Mucosa of rectum (tissue), 2 donors: ENCODE measurements at regions not wholly inside any gene's neighbourhood (a gene's known extent, or its start where the extent isn't known, plus 50 kb on each side); places are given as distances from the start of the nearest gene placed in this dataset.

Experiments
- H3K27ac ChIP-seq, 2 donors: one replicate each; pipeline ENCODE4 v1.7.0; 2013; ENCODE audit warnings: inconsistent platforms in 2 of 2, low read depth in 2 of 2, low read length in 2 of 2
- H3K27me3 ChIP-seq, 2 donors: one replicate each; pipeline ENCODE4 v1.7.0; 2013; ENCODE audit warnings: low read length in 2 of 2; ENCODE audit not compliant: control insufficient read depth in 2 of 2, insufficient read depth in 2 of 2
- H3K36me3 ChIP-seq, 2 donors: one replicate each; pipeline ENCODE4 v1.7.0; 2013; ENCODE audit warnings: low read length in 2 of 2; ENCODE audit not compliant: control insufficient read depth in 2 of 2, insufficient read depth in 2 of 2
- H3K4me1 ChIP-seq, 2 donors: one replicate each; pipeline ENCODE4 v1.7.0; 2013; ENCODE audit warnings: low read length in 2 of 2, mild to moderate bottlenecking in 1 of 2; ENCODE audit not compliant: control insufficient read depth in 2 of 2, insufficient read depth in 2 of 2
- H3K4me3 ChIP-seq, 2 donors: one replicate each; pipeline ENCODE4 v1.7.0; 2013; ENCODE audit warnings: low read length in 2 of 2
- H3K9ac ChIP-seq, 2 donors: one replicate each; pipeline ENCODE4 v1.7.0; 2013; ENCODE audit warnings: low read length in 2 of 2, low read depth in 1 of 2, mild to moderate bottlenecking in 1 of 2
- H3K9me3 ChIP-seq, 2 donors: one replicate each; pipeline ENCODE4 v1.7.0; 2013; ENCODE audit warnings: low read length in 2 of 2; ENCODE audit not compliant: control insufficient read depth in 2 of 2
- donor health status: healthy.
- donor health status: Normal muscosa, but diverticular disease.

DNA sequence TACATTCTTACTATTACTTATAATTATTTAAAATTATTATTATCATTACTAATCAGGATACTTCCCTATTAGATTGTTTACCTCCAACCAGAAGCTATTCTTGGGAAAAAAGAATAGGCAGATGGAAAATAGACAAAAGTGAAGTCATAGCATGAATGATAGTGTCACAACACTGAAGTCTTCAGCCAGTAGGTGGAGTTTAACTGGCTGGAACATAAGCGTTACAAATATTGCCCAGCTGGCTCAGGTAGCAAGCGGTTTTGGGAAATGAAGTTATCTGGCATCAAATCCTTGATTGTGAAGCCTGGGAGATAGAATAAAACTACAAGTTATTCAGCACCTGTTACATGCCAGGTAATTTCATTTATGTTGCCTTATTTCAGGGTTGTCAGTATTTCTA, 762.9 kb downstream of the C12orf50 start:
- Histone ChIP-seq H3K9ac (no peak overlapping the region), H3K4me3 (no peak overlapping the region), H3K27me3 (no peaks in the 10 kb centered on the region), H3K4me1 (no peaks in the 10 kb centered on the region), H3K9me3 (no peaks in the 10 kb centered on the region), H3K36me3 (no peaks in the 10 kb centered on the region), H3K27ac (no peak overlapping the region)

DNA sequence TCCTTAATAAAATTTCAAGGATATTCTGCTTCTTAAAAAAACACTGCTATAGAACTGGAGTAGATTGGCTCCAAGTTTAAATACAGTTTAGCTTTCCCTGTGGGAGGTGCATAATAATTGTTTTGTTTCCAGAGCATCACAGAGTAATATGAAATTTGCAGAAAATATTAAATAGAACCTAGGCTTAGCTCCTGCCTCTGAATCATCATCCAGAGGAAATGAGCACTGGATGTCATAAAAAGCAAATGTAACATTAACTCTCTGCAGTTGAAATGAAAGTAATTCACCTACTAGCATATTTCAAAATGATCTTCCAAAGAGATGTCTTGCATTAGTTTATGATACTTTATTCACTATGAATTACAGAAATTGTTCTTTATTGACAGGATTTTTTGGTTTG, 769.8 kb downstream of the C12orf50 start:
- H3K27me3 ChIP-seq = no peaks in the 10 kb centered on the region
- H3K9ac ChIP-seq = no peak overlapping the region
- H3K4me1 ChIP-seq = no peaks in the 10 kb centered on the region
- no peaks in the 10 kb centered on the region for H3K9me3 ChIP-seq
- H3K4me3 ChIP-seq = no peak overlapping the region
- H3K27ac ChIP-seq = no peak overlapping the region
- no peaks in the 10 kb centered on the region for H3K36me3 ChIP-seq

DNA sequence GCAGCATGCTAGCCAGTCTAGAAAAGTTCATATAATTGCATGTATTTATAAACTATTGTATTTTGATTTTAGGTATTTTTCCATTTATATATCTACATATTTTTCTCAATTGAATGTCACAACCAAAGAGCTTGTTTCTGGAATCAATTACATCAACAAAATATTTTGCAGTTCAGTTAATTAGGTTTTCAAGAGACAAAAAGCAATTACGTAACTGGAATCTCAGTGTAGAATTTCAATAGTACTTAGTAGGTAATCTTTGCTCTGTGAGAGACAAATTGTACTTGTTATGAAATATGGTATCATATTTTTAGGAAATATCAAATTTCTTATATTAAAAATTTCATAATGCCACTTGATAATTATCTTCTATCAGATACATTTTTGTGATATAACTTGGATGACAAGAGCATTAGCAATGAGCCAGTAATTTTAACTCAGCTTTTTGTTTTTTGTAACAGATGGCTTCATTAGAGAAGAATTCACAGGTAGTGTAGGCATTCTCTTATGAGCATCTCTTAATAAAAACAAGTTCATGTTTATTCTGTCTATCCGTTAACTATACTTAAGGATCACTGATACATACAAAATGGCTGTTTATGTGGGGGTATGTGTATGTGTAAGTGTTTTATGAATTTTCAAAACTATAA, 774.7 kb downstream of the C12orf50 start:
- no peaks in the 10 kb centered on the region for H3K9me3 ChIP-seq
- H3K4me3 ChIP-seq = no peak overlapping the region
- H3K4me1 ChIP-seq = no peaks in the 10 kb centered on the region
- H3K9ac ChIP-seq = no peak overlapping the region
- H3K36me3 ChIP-seq = no peaks in the 10 kb centered on the region
- no peaks in the 10 kb centered on the region for H3K27me3 ChIP-seq
- H3K27ac ChIP-seq = no peak overlapping the region

DNA sequence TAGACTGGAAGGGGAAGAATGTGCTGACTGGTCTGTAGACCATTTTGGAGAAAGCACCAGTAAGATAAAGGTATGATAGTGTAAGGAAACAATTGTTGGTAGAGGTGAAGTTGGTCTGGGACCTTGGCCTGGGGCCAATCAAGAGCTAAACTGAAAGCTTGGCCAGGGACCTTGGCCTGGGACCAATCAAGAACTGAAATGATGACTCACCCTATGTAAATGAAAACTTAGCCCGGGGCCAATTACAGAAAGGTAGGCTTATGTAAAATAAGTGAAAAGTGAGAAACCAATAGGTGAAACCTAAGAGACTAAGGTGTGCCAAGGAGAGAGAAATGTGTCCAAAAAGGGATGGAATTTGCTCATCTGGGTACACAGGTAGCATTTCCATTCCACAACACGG, 776.0 kb downstream of the C12orf50 start:
- no peaks in the 10 kb centered on the region for H3K27me3 ChIP-seq
- no peaks in the 10 kb centered on the region for H3K36me3 ChIP-seq
- no peak overlapping the region for H3K9ac ChIP-seq
- no peak overlapping the region for H3K27ac ChIP-seq
- no peaks in the 10 kb centered on the region for H3K4me1 ChIP-seq
- H3K4me3 ChIP-seq = no peak overlapping the region
- no peaks in the 10 kb centered on the region for H3K9me3 ChIP-seq

DNA sequence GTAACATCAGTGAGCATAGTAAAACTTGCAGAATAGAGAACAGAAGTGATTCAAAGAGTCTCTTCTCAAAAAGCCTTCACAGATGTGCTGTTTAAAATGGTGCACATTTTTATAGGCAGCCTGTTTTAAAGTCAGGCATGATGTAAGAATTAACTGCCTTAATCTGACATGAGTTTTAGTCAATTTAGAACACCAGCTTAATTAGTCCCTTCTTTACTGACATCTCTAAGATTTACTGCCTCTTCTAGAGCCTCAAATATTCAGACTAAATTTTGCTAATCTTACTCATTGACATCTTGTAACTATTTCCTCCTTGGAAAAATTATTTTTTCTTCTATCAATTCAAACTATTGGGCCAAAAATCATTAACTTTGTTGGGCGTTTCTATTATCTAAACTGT, 782.5 kb downstream of the C12orf50 start:
- no peaks in the 10 kb centered on the region for H3K9me3 ChIP-seq
- no peak overlapping the region for H3K4me3 ChIP-seq
- H3K27me3 ChIP-seq = no peaks in the 10 kb centered on the region
- no peaks in the 10 kb centered on the region for H3K4me1 ChIP-seq
- no peak overlapping the region for H3K9ac ChIP-seq
- H3K36me3 ChIP-seq = no peaks in the 10 kb centered on the region
- no peak overlapping the region for H3K27ac ChIP-seq

DNA sequence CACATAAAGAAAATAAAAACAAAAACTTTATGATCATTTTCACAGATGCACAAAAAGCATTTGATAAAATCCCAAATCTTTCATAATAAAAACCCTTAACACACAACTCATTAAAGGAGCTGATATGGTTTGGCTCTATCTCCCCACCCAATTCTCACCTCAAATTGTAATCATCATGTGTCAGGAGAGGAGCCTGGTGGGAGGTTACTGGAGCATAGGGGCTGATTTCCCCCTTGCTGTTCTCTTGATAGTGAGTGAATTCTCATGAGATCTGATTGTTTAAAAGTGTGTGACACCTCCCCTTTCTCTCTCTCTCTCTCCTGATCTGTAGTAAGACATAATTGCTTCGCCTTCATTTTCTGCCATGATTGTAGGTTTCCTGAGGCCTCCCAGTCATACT, 790.7 kb downstream of the C12orf50 start:
- Histone ChIP-seq H3K4me3 (no peak overlapping the region), H3K9me3 (no peaks in the 10 kb centered on the region), H3K27me3 (no peaks in the 10 kb centered on the region), H3K36me3 (no peaks in the 10 kb centered on the region), H3K9ac (no peak overlapping the region), H3K4me1 (no peaks in the 10 kb centered on the region), H3K27ac (no peak overlapping the region)

DNA sequence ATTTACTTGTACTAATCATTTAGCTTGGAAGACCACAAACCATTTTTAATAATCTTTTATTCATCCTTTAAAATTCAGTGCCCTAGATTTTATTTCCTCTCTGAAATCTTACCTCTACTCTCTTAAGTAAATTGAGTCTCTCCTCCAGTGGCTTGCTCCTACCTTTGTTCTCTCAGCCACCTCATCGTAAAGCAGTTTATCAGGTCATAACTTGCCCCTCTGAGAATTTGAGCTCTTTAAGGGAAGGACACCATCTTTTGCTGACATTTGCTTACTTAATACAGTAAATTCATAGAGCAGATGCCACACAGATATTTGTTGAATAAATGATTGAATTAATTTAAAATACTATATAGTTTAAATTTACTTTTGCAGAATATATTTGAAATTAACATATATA, 794.3 kb downstream of the C12orf50 start:
- Histone ChIP-seq H3K9ac (no peak overlapping the region), H3K9me3 (no peaks in the 10 kb centered on the region), H3K27me3 (no peaks in the 10 kb centered on the region), H3K4me1 (no peaks in the 10 kb centered on the region), H3K4me3 (no peak overlapping the region), H3K27ac (no peak overlapping the region), H3K36me3 (no peaks in the 10 kb centered on the region)

DNA sequence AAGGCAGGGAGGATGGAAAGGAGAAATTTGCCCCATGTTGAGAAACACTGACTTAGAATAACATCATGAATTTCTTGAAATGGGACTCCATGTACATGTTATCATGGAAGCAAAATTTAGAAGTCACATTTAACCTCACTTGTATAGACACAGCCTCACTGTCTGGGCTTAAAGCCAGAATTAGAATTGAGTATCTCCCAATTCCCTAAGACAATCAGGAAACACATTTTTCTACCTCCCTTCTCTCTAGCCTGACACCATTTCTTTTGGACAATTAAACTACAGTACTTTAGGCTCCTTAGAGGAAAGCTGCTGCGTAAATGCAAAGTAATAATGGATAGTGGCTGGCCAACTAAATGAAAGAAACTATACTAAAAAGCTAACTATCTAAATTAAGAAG, 795.5 kb downstream of the C12orf50 start:
- Histone ChIP-seq H3K4me3 (no peak overlapping the region), H3K4me1 (no peaks in the 10 kb centered on the region), H3K27ac (no peak overlapping the region), H3K36me3 (no peaks in the 10 kb centered on the region), H3K9ac (no peak overlapping the region), H3K9me3 (no peaks in the 10 kb centered on the region), H3K27me3 (no peaks in the 10 kb centered on the region)

DNA sequence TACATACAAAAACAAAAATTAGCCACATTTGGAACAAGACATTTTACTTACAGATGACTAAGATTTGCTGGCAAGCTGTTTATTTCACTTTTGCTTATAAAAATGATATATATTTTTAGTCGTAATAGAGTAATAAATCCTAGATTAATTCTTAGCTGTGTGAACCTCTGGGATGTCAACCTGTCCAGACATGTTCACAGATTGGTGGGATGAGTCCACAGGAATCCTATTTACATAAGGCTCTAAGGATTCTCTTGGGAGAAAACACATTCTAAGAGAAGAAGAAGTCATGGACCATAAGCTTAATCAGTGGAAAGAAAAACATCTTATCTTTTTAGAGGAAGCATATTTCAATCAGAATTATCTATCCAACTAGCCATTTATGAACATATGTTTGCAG, 797.4 kb downstream of the C12orf50 start:
- Histone ChIP-seq H3K27me3 (no peaks in the 10 kb centered on the region), H3K4me1 (no peaks in the 10 kb centered on the region), H3K9me3 (no peaks in the 10 kb centered on the region), H3K9ac (no peak overlapping the region), H3K27ac (no peak overlapping the region), H3K4me3 (no peak overlapping the region), H3K36me3 (no peaks in the 10 kb centered on the region)

DNA sequence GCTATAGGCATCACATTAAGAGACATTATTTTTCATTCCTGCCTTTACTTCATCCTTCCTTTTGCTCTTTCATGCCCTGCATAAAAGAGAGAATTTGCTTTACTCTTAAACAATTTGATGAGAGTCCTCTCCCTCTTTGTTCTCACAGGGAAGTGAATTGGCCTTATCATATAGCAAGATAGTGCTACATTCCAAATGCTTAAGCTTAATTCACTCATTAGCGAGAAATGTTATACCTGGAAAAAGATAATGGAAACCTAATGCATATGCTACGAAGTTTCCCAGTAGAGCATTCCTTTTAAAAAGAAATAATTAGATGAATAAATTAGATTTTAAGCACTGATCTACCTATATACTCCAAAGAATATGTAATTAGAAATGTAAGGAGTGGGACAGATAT, 798.8 kb downstream of the C12orf50 start:
- Histone ChIP-seq H3K4me1 (no peaks in the 10 kb centered on the region), H3K9ac (no peak overlapping the region), H3K36me3 (no peaks in the 10 kb centered on the region), H3K27me3 (no peaks in the 10 kb centered on the region), H3K27ac (no peak overlapping the region), H3K9me3 (no peaks in the 10 kb centered on the region), H3K4me3 (no peak overlapping the region)

DNA sequence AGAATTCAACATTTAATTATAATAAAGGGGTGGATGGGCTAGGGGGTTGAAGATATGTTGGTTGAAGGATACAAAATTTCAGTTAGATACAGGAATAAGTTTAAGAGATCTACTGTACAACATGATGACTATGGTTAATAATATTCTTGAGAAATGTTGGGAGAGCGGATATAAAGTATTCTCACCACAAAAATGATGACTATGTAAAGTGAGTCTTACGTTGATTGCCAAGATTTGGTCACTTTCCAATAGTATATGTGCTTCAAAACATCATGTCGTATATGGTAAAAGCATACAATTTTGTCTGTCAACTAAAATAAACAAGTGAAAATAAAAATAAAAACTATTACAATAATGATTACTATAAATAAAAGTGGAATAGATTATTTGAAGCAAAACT, 802.0 kb downstream of the C12orf50 start:
- Histone ChIP-seq H3K4me1 (no peaks in the 10 kb centered on the region), H3K9ac (no peak overlapping the region), H3K4me3 (no peak overlapping the region), H3K36me3 (no peaks in the 10 kb centered on the region), H3K9me3 (no peaks in the 10 kb centered on the region), H3K27ac (no peak overlapping the region), H3K27me3 (no peaks in the 10 kb centered on the region)
